GM12801 (cell line): ENCODE measurements at regions not wholly inside any gene's neighbourhood (a gene's known extent, or its start where the extent isn't known, plus 50 kb on each side); places are given as distances from the start of the nearest gene placed in this dataset.

Experiments used
- TF ChIP-seq, protein P1 (sequence below): IDR thresholded peaks from one replicate; pipeline ENCODE4 v1.5.1; 2011; ENCODE audit warnings: control low read depth; ENCODE audit not compliant: insufficient read length; ENCODE audit errors: extremely low read depth

GRCh38 chr2:136210455-136210805 lies 92.5 kb upstream of the CXCR4 start:
- TF ChIP-seq, protein P1, sequence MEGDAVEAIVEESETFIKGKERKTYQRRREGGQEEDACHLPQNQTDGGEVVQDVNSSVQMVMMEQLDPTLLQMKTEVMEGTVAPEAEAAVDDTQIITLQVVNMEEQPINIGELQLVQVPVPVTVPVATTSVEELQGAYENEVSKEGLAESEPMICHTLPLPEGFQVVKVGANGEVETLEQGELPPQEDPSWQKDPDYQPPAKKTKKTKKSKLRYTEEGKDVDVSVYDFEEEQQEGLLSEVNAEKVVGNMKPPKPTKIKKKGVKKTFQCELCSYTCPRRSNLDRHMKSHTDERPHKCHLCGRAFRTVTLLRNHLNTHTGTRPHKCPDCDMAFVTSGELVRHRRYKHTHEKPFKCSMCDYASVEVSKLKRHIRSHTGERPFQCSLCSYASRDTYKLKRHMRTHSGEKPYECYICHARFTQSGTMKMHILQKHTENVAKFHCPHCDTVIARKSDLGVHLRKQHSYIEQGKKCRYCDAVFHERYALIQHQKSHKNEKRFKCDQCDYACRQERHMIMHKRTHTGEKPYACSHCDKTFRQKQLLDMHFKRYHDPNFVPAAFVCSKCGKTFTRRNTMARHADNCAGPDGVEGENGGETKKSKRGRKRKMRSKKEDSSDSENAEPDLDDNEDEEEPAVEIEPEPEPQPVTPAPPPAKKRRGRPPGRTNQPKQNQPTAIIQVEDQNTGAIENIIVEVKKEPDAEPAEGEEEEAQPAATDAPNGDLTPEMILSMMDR = no peak

GRCh38 chr2:136209561-136210454 lies 91.9 kb upstream of the CXCR4 start:
- TF ChIP-seq, protein P1 = no peak

- TF ChIP-seq, protein P1 = no peak
Measured at GRCh38 chr2:136208682-136209420, 90.9 kb upstream of the CXCR4 start.

DNA sequence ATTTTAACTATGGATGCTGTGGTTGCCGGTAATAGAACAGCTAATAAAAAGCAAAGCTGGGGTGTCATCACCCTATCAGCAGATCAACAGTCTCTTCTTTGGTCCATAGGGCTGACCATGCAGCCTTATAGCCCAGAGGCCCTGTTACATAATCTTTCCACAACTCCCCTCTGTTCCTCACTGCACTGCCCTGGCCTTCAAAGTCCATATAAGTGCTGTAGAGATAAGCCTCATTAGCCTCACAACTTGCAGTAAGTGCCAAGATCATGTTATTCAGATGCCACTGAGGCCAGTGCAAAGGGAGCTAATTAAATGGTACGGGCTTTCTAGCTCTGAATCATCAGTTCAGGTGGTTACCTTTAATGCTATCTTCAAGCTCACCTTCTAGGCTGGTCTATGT lies 89.7 kb upstream of the CXCR4 start:
- TF ChIP-seq, protein P1 = no peak

DNA sequence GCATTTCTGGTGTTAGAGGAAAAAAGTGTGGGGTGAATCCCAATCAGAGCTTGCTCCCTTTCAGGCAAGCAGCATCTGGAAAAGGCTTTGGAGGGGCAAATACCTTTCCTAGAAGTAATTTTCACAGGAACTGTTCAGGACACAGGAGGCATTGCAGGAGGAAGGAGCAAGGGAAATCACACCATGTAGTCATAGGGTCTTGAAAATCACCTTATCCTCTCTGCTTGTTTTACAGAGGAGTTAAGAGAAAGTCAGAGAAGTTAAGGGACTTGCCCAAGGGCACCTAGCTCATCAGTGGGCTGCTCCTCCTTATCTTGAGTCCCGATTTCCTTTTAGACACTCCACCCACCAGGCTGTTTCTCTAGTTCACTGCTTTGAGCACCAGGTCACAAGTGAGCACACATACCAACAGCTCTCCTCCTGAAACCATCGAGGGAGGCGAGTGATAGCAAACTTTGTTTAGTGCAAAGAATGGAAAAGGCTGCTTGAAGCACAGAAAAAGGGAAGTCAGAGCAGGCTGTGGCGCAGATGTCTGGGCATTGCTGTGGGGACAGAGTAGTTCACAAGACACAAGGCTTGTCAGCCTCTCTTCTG lies 89.2 kb upstream of the CXCR4 start:
- TF ChIP-seq, protein P1 = no peak

- TF ChIP-seq, protein P1 = no peak
Measured at GRCh38 chr2:136206613-136207012, 88.7 kb upstream of the CXCR4 start.

- TF ChIP-seq, protein P1 = no peak
Measured at GRCh38 chr2:136205615-136206014, 87.7 kb upstream of the CXCR4 start.
